OCI-LY1 (cell line): ENCODE measurements at regions not wholly inside any gene's neighbourhood (a gene's known extent, or its start where the extent isn't known, plus 50 kb on each side); places are given as distances from the start of the nearest gene placed in this dataset.

Experiments used
- H2AFZ ChIP-seq: fragments of 200-600 bp; sonication (generic), shearing (Covaris generic); 2 replicates; pipeline ENCODE4 v1.6.0; 2014; ENCODE audit warnings: antibody characterized with exemption, mild to moderate bottlenecking, low read length
- H3F3A ChIP-seq: fragments of 200-600 bp; sonication (generic), shearing (Covaris generic); 2 replicates; pipeline ENCODE4 v1.6.0; 2014; ENCODE audit warnings: mild to moderate bottlenecking, antibody characterized with exemption, low read length, moderate library complexity; ENCODE audit not compliant: insufficient read depth
- H3K27ac ChIP-seq: fragments of 200-600 bp; sonication (generic); 2 replicates; pipeline ENCODE4 v1.5.1; 2014; ENCODE audit warnings: low read length, mixed run types, mild to moderate bottlenecking, low read depth; ENCODE audit not compliant: poor library complexity, severe bottlenecking
- H3K27me3 ChIP-seq: fragments of 200-600 bp; sonication (generic); 2 replicates; pipeline ENCODE4 v1.6.0; 2014; ENCODE audit warnings: antibody characterized with exemption, mild to moderate bottlenecking, low read length, moderate library complexity; ENCODE audit not compliant: insufficient read depth
- H3K36me3 ChIP-seq: fragments of 200-600 bp; sonication (generic); 2 replicates; pipeline ENCODE4 v1.6.1; 2014; ENCODE audit warnings: mild to moderate bottlenecking, antibody characterized with exemption, low read length, moderate library complexity, mixed read lengths; ENCODE audit not compliant: insufficient read depth
- H3K4me1 ChIP-seq: fragments of 200-600 bp; sonication (generic); 2 replicates; pipeline ENCODE4 v1.5.1; 2014; ENCODE audit warnings: mild to moderate bottlenecking, low read length, moderate library complexity; ENCODE audit not compliant: insufficient read depth, severe bottlenecking
- H3K4me2 ChIP-seq: fragments of 200-600 bp; sonication (generic), shearing (Covaris generic); 2 replicates; pipeline ENCODE4 v1.6.1; 2014; ENCODE audit warnings: low read length
- H3K4me3 ChIP-seq: fragments of 200-600 bp; sonication (generic); 2 replicates; pipeline ENCODE4 v1.5.1; 2014; ENCODE audit warnings: low read length, low read depth, mild to moderate bottlenecking, mixed read lengths; ENCODE audit not compliant: poor library complexity, severe bottlenecking
- H3K79me2 ChIP-seq: fragments of 200-600 bp; shearing (Covaris generic); 2 replicates; pipeline ENCODE4 v1.6.1; 2016; ENCODE audit warnings: mixed run types, low read length, mixed read lengths; ENCODE audit not compliant: insufficient read depth
- H3K9ac ChIP-seq: fragments of 200-600 bp; sonication (generic), shearing (Covaris generic); 2 replicates; pipeline ENCODE4 v1.6.1; 2014; ENCODE audit warnings: mild to moderate bottlenecking, low read length, mixed read lengths
- H3K9me2 ChIP-seq: fragments of 200-600 bp; sonication (generic), shearing (Covaris generic); 2 replicates; pipeline ENCODE4 v1.6.1; 2014; ENCODE audit warnings: low read depth, mild to moderate bottlenecking, low read length, mixed read lengths
- H3K9me3 ChIP-seq: fragments of 200-600 bp; shearing (Covaris generic); 2 replicates; pipeline ENCODE4 v1.6.1; 2014; ENCODE audit warnings: low read length, mixed read lengths
- H4K20me1 ChIP-seq: fragments of 200-600 bp; sonication (generic), shearing (Covaris generic); 2 replicates; pipeline ENCODE4 v1.6.0; 2016; ENCODE audit warnings: mild to moderate bottlenecking, low read length; ENCODE audit not compliant: insufficient read depth
- EZH2 ChIP-seq: fragments of 200-600 bp; sonication (generic), shearing (Covaris generic); IDR thresholded peaks from 2 replicates; pipeline ENCODE4 v1.8.0; 2017; ENCODE audit warnings: borderline replicate concordance, mixed run types, mild to moderate bottlenecking, antibody characterized with exemption, low read length, moderate library complexity, mixed read lengths
- TF ChIP-seq, protein P1 (sequence below): fragments of 200-600 bp; sonication (generic), shearing (Covaris generic); IDR thresholded peaks from 2 replicates; pipeline ENCODE4 v1.5.1; 2017; ENCODE audit warnings: mild to moderate bottlenecking, antibody characterized with exemption, low read length, moderate library complexity, mixed read lengths

DNA sequence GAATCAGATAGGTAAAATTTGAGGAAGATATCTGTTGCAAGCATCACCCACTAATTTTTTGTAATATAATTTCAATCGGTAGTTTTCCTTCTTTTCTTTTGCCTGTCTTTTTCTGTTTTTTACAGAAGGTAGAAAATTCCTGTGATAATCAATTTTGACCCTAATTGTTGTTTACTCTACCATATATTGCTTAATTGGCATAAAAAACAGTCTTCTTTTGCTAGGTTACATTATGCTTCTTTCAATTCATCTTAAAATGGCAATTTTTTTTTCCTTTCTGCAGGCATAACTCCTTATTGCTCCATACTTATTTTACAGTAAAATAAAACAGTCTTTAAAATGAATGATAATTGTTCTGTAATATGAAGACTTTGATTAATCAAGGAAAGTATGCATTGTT lies 286.2 kb upstream of the LRP1B start:
- H4K20me1 ChIP-seq: no peaks in the 10 kb centered on the region
- H3K36me3 ChIP-seq: no peaks in the 10 kb centered on the region
- H3K9ac ChIP-seq: no peak overlapping the region
- no peak overlapping the region for H2AFZ ChIP-seq
- no peak overlapping the region for H3K4me2 ChIP-seq
- no peaks in the 10 kb centered on the region for H3K4me1 ChIP-seq
- no peaks in the 10 kb centered on the region for H3K27me3 ChIP-seq
- no peaks in the 10 kb centered on the region for H3F3A ChIP-seq
- no peak overlapping the region for H3K27ac ChIP-seq
- no peaks in the 10 kb centered on the region for H3K9me2 ChIP-seq
- no peaks in the 10 kb centered on the region for H3K9me3 ChIP-seq
- TF ChIP-seq, protein P1, sequence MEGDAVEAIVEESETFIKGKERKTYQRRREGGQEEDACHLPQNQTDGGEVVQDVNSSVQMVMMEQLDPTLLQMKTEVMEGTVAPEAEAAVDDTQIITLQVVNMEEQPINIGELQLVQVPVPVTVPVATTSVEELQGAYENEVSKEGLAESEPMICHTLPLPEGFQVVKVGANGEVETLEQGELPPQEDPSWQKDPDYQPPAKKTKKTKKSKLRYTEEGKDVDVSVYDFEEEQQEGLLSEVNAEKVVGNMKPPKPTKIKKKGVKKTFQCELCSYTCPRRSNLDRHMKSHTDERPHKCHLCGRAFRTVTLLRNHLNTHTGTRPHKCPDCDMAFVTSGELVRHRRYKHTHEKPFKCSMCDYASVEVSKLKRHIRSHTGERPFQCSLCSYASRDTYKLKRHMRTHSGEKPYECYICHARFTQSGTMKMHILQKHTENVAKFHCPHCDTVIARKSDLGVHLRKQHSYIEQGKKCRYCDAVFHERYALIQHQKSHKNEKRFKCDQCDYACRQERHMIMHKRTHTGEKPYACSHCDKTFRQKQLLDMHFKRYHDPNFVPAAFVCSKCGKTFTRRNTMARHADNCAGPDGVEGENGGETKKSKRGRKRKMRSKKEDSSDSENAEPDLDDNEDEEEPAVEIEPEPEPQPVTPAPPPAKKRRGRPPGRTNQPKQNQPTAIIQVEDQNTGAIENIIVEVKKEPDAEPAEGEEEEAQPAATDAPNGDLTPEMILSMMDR: no peak
- no peak for TF ChIP-seq EZH2
- H3K79me2 ChIP-seq: no peaks in the 10 kb centered on the region
- H3K4me3 ChIP-seq: no peak overlapping the region

DNA sequence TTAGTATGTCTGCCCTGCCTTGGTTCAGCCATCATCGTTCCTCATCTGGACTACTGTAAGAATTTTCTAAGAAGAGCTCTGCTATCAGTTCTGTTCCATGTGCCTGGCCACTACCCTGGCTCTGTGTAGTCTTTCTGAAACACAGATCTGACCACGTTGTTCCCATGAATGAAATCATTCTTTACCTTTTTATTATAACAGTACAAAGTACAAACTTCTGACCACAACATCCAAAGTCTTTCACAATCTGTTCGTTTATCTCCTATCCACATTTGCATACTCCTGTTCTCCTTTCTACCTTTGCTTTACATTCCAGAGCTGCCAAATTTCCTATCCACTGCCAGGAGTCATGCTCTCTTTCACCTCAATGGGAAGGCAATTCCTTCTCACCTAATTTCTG lies 284.6 kb upstream of the LRP1B start:
- Histone ChIP-seq H3K4me2 (no peak overlapping the region), H3K4me3 (no peak overlapping the region), H3K79me2 (no peaks in the 10 kb centered on the region), H3K9me2 (no peaks in the 10 kb centered on the region), H2AFZ (no peak overlapping the region), H3K9ac (no peak overlapping the region), H4K20me1 (no peaks in the 10 kb centered on the region), H3K36me3 (no peaks in the 10 kb centered on the region), H3K9me3 (no peaks in the 10 kb centered on the region), H3F3A (no peaks in the 10 kb centered on the region), H3K27me3 (no peaks in the 10 kb centered on the region), H3K27ac (no peak overlapping the region), H3K4me1 (no peaks in the 10 kb centered on the region)
- TF ChIP-seq, protein P1: no peak
- TF ChIP-seq EZH2: no peak

DNA sequence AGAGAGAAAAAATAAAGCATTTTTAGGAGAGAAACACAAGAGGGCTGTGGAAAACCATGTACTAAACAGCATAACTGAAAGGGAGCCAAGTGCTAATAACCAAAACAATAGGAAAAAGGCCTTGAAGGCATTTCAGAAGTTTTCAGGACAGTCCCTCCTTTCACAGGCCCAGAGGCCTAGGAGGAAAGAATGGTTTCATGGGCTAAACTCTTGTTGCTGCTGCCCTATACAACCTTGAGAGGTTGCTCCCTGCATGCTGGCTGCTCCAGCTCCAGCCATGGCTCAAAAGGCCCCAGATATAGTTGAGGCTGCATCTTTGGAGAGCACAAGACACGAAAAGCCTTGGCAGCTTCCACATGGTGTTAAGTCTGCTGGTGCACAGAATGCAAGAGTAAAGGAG lies 267.4 kb upstream of the LRP1B start:
- no peak overlapping the region for H3K9ac ChIP-seq
- no peaks in the 10 kb centered on the region for H3K27me3 ChIP-seq
- H3K4me2 ChIP-seq: no peak overlapping the region
- H3K9me2 ChIP-seq: no peaks in the 10 kb centered on the region
- H2AFZ ChIP-seq: no peak overlapping the region
- H3K79me2 ChIP-seq: no peaks in the 10 kb centered on the region
- no peaks in the 10 kb centered on the region for H3K9me3 ChIP-seq
- H3K36me3 ChIP-seq: no peaks in the 10 kb centered on the region
- no peaks in the 10 kb centered on the region for H4K20me1 ChIP-seq
- H3F3A ChIP-seq: no peaks in the 10 kb centered on the region
- TF ChIP-seq EZH2: no peak
- TF ChIP-seq, protein P1: no peak
- no peak overlapping the region for H3K4me3 ChIP-seq
- H3K27ac ChIP-seq: no peak overlapping the region
- no peaks in the 10 kb centered on the region for H3K4me1 ChIP-seq
